NK-92 treated with Interleukin-12 subunit alpha and Interleukin-12 subunit beta, amount 100 ng/mL, for 24 hours (cell line): ENCODE measurements at regions not wholly inside any gene's neighbourhood (a gene's known extent, or its start where the extent isn't known, plus 50 kb on each side); places are given as distances from the start of the nearest gene placed in this dataset.

Experiments
- DNase-seq: peaks from one replicate; lab custom pipeline; 2025; lab: John Stamatoyannopoulos, UW

DNA sequence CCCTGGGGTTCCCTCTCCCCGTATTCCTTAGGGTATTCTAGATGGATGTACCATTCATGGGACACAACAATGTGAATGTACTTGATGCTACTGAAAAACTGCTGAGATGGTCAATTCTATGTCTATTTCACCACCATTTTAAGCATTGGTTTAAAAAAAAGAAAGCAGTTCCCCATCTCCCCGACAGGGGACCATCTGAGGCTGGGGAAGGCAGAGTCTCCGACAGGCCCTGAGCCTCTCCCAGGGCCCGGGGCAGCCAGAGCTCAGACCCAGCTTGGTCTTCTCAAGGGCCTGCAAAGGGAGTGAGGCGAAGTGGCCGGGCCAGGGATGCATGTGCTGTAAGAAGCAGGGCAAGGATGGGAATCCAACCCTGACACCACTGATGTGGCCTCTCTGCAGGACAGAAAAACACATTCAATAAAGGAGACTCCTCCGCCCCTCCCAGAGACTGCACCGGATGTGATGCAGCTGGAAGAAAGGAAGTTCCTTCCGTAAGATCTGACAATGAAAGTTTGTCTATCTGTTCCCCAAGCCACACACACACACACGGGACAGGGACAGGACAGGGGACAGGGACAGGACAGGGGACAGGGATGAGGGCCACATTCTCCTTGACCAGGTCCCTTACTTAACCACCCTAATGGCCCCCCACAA is 234.1 kb downstream of the BCL11B start:
- DNase-seq: no peak

- DNase-seq: no peak
Observed at GRCh38 chr14:99038431-99038820, 233.6 kb downstream of the BCL11B start.

- DNase-seq: no peak
Observed at GRCh38 chr14:99039331-99040041, 232.5 kb downstream of the BCL11B start.

DNA sequence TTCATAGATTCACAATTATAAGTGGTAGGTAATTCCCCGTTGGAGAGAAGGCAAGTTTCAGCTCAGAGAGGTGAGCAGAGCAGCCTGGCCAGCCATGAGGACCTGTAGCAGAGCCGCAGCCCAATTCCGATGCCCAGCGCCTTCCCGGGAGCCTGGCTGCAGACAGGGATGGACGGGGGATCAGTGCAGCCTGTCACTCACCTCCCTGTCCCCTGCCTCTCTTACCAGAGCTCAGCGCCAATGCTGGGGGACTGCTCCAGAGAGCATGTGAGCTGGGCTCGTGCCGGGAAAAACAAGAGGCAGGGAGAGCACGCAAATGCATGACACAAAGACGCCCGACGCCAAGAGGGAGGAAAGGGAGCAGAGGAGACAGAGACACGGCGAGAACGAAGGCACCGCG is 231.9 kb downstream of the BCL11B start:
- no peak for DNase-seq

DNA sequence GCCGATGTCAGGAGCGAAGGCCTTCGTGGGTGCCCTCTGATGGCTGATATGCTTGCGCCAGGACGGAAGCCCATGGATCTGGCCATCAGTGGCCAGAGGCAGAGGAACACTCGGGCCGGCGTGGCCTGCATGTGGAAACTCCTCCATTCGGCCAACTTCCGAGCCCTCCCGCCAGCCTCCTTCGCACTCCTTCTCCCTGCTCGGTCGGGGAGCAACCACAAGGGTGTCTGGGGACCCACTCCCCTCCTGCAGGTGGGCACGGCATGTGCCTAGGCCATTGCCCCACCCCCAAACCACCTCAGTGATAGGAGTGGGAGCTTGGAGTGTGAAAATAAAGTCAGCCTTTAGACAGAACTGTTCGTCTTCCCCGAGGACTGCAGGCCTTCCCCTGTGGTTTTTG is 231.3 kb downstream of the BCL11B start:
- DNase-seq: no peak

- no peak for DNase-seq
Observed at GRCh38 chr14:99041141-99041819, 230.7 kb downstream of the BCL11B start.

GRCh38 chr14:99041820-99042174 is 230.2 kb downstream of the BCL11B start:
- no peak for DNase-seq

DNA sequence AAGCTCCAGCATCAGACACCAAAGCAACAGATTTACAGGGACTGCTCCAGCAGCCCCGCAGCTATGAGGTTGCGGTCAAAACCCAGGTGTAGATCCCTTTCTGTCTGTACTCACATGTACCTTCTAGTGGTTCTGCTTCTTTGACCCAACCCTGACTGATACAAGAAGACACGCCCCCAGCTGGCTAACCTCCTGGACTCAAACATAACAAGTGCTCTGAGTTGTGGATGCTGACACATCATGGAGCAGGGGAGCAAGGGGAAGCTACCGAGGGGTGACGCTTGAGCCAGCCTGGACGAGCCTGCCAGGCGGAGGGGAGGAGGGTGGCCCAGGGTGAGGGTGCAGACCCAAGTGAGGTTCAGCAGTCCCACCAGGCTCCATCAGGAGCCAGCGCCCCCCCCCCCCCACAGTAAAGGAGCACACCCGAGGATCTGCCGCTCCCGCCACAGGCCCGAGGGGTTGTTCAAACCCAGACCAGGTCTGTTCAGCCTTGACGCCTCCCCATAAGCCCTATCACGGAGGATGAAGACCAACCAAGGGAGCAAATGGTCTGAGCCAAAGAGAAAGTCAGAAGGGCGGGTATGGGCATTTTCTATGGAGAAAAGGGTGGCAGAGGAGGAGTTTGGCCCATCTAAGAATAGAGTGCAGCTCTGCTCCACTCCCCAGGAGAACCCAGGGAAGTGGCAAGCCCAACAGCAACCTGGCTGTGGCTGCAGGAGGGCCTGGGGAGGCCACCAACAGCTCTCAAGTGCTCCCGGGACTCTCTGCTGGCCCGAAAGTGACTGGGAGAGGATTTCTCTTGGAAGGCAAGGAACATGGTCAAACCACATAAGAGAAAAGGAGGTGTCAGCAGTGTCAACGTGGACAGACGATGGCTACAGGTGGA is 229.4 kb downstream of the BCL11B start:
- no peak for DNase-seq

- no peak for DNase-seq
Observed at GRCh38 chr14:99043267-99043615, 228.8 kb downstream of the BCL11B start.

DNA sequence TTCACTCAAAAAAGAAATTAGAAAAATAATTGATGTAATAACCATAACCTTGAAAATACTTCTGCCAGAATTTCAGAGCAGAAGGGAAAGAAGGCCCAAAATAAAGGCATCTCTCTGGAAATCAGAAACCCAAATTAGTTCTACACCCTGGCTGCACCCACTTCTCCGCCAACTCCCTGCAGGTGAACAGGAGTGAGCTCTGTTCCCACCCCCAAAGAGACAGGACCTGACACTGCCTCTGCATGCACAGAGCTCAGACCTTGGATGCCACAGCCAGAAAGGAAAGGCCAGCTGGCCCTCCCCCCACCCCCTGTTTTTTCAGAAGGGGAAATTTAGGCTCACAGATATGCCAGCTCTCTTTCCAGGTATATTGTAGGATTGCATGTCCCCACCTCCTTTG is 228.2 kb downstream of the BCL11B start:
- DNase-seq: no peak

DNA sequence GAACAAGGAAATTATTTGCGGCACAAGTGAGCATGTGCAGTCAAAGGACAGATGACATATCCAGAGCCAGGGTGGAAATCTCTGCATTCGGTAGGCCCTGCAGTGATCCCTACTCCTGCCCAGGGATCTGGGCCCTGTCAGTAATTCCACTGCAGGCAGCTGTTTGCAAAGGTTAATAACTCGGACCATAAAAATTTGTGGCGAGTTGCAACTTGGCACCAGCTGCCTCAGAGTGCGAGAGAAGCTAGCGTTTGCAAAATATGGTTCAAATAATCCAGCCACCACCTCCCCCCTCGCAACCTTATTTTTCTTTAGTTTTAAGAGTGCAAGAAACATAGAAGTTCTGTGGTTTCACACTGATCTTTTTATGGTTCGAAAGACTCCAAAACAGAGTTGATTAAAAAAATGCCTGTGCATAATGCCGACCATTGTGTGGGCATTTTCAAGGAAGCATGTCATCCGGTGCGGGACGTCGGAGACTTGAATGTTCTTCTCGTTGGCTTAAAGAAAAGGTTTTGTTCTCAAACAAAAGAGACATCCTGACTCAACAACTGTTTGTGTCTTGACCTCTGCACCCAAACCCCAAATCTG is 224.5 kb downstream of the BCL11B start:
- DNase-seq: no peak

GRCh38 chr14:99050309-99050708 is 221.7 kb downstream of the BCL11B start:
- no peak for DNase-seq

GRCh38 chr14:99052467-99052866 is 219.5 kb downstream of the BCL11B start:
- DNase-seq: no peak

GRCh38 chr14:99055019-99055418 is 217.0 kb downstream of the BCL11B start:
- DNase-seq: no peak

DNA sequence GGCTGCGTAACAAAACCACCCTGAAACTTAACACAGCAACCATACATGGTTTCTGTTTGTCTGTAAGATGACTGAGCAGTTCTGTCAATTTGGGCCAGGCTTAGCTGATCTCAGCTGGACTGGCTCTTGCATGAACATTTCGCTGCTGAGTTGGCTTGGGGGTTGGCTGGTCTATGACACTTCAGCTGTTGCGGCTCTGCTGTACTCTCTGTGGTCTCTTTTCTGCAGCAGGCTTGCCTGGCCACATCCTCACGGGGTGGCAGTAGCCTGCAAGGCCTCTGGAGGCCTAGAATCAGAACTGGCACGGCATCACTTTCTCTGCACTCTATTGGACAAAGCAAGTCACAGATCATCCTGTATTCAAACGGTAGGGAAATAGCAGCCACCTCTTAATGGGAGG is 216.2 kb downstream of the BCL11B start:
- DNase-seq: peak; percentile 93

- no peak for DNase-seq
Observed at GRCh38 chr14:99057576-99058083, 214.4 kb downstream of the BCL11B start.

GRCh38 chr14:99058542-99058941 is 213.5 kb downstream of the BCL11B start:
- no peak for DNase-seq

DNA sequence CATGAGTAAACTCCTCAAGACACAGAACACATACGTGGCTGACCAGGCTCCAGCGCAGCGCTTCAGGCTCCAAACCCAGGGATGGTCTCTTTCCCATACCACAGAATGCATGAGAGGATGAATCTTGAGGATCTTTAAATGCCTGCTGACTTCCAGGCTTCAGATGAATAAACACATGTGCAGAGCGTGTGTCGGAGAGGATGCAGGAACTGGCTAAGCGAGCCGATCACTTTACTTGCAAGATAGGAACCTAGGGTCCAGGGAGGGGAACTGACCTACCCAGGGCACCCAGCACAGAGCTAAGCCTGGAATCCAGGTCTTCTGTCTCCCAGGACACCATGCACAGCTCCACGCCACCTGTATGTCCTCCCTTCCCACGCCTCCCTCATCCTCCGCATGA is 209.8 kb downstream of the BCL11B start:
- DNase-seq: no peak

- DNase-seq: no peak
Observed at GRCh38 chr14:99062772-99063418, 209.1 kb downstream of the BCL11B start.

- DNase-seq: no peak
Observed at GRCh38 chr14:99063620-99064225, 208.3 kb downstream of the BCL11B start.
